GM18520 (cell line): ENCODE measurements at regions not wholly inside any gene's neighbourhood (a gene's known extent, or its start where the extent isn't known, plus 50 kb on each side); places are given as distances from the start of the nearest gene placed in this dataset.
"Not testable (repeated sequence)": the region's sequence is repeated elsewhere in the genome, so short reads cannot be mapped to it uniquely, and the experiment has no call there.

ENCODE experiments used
- ATAC-seq: cut with Tn5 transposase; IDR thresholded peaks from one replicate; pipeline ENCODE4 v1.9.1; 2021; ENCODE audit not compliant: unreplicated experiment

DNA sequence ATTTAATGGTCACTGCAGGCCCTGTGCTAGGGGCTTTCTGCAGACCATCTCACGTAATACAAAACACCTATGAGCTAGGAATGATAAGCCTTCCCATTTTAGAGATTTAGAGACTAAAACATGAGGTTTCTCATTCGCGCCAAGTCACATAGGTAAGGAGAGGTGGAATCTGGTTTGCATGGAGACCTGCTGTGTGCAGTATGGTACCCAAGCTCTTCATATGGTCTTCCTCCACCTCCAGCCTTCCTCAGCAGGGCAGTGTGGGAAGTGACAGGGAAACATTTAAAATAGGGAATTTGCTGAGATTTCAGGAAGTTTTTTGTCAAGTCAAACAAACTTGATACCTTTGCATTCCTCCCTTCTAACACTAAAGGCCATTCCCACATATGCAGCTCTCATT, 337.6 kb downstream of the IL20RB start:
- no peak for ATAC-seq

DNA sequence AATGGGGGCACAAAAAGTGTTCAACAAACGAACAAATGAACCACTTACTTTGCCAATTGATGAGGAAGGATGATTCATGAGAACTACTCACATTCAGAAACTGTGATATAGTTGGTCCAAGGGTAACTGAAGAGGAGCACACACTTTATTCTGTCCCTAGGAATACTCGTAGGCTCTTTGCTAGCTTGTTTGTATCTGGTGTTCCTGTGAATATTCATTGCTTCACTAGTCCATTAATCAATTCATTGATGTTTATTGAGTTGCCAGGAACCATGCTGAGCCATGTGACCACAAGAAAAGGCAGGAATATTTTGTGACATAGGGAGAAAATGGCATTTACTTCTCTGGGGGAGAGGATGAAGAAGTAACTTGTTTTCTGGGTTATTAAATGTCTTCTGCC, 338.3 kb downstream of the IL20RB start:
- no peak for ATAC-seq

DNA sequence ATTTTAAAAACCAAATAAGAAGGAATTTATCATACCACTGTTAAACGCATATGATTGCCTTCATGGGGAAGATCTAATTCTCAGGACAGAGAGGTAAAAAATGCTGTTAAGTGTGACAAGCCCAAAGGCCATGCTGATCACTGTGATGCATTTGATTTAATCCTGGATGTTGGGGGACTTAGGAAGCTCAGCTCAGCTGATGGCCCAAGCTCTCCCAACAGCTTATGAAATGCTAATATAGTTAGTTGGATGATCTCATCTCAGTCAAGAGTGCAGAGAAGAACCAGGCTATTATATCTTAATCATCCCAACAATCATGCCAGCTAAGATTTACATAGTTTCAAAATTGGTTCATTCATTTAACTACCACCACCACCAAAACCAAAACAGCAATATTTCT, 340.0 kb downstream of the IL20RB start:
- no peak for ATAC-seq

DNA sequence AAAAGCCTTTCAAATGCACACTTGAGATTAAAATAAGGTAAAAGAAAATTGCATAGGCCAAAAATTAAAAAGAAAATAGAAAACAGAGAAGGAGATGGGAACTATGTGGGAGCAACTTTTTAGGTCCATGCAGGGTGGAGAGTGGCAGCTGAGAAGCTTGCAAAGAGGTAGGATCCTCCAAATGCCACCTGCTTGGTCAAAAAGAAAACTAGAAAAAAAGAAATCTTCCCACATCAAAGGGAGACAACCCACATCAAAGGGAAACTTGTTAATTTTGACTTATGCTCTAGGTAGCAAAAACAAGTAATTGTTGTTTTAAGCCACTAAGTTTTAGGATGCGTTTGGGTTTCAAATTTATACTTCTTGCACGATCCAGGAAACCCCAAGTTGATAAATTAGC, 342.9 kb downstream of the IL20RB start:
- no peak for ATAC-seq

DNA sequence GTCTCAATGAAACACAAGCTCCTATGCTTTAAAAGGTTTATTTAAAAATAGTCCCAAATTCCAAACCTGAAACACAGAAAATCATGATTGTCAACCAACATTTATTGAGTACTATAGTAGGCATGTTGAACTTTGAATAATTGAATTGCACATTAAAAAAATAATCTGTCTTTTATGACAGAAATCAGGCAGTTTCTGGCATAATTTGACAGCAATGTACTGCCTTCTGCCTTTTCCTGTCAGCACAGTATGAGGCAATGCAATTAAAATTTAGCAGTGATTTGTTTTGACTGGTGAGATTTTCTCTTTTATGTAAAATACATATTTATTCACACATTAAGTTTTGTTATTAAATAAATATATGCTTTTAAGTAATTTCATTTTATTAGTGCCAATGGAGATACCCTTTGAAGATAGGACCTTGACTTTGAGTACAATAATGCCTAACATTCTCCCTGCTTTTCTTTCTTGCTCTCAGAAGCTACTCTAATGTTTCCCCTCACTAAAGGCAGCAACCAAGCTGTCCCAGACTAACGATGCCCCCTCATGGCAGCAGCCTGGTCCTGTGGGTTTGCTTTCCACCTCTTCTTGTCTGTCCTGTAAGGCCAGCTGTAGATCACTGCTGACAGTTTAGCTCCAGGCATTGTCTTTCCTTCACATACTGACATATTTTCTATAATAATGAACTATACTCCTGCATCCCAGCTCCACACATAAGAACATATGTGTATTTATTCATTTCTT, 346.7 kb downstream of the IL20RB start:
- ATAC-seq, result no peak

DNA sequence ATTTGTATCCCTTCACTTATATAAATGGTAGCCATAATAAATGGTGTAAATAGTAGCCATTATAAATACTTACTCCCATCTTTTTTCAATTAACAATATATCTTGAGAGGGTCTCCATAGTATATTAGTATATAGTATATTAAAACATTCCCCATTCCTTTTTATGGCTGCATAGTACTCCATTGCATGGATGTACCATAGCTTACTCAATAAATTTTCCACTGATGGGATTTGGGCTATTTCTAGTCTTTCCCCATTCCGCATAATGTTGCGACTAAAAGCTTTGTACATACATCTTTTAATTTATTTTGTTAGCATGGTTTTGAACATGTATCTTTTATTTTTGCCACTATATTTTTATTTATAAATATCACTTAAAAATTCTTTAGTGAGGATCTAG, 366.3 kb downstream of the IL20RB start:
- no peak for ATAC-seq

DNA sequence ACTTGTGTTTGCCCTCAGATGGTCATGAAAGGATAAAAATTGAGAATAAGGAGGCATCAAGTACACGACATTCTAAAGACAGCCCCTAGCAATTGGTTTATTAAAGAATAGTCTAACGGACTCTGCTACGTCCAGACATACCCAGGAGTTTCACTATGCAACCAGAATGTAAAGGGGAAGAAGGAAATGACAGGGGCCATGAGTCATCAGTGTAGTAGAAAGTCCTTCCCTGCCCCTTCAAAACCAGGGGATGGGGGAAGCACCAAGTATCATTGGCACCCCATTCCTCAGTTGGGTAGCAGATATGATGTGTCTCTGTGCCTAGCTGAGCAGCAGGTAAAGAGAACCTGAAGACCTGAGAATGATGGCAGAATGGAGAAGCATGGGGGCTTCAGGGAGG, 367.4 kb downstream of the IL20RB start:
- ATAC-seq, result no peak

DNA sequence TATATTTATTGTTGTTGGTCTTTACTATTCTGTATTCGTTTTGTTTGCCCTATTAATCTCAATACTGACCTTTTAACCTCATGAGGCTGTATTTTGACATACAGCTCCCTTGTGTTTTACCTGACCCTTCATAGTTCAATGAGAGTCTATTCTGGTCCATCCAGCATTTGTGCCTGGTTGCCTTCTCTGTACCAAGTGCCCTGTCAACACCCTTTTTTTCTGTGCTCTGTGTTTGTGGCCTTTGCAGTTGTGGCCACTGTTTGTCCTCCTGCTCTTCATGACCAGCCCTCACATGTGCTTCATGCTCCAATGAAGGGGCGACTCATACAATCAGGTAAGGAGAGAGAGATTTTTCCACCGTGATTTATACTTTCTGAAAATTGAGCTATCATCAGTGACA, 368.2 kb downstream of the IL20RB start:
- no peak for ATAC-seq

DNA sequence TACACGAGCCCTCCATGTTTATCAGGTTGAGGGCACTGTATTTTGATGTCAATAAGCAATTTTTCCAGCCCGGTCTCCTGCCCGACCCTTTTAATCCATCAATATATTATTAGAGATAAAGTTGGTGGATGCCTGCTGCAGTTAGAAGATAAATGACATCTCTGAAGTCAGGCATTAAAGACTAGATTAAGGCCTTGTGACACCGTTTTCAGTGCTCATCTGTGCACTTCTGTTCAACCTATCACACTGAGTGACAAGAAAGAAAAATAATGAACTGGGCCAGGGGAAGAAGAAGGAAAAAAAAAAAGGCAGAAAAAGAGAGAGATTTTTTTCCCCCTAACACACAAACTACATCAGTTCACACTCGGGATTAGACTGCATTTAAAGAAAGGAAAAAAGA, 371.8 kb downstream of the IL20RB start:
- ATAC-seq, result no peak

DNA sequence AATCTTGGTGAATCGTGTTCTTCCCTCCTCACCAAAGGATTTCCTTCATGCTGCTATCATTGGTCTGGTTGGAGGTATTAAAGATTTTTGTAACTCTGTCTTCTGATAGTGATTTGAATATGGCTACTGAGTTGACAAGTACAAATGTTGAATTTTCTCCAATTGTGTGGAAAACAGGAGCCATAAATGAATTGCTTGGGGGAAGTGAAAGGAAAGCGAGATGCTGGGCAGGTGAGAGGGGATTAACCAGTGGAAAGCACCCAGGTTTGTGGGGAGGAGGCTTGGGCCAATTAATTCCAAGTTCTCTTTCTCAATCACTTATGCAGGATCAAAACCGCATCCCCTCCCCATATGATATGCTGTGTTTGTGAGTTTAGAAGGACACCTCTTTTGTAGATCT, 372.5 kb downstream of the IL20RB start:
- ATAC-seq, result no peak

DNA sequence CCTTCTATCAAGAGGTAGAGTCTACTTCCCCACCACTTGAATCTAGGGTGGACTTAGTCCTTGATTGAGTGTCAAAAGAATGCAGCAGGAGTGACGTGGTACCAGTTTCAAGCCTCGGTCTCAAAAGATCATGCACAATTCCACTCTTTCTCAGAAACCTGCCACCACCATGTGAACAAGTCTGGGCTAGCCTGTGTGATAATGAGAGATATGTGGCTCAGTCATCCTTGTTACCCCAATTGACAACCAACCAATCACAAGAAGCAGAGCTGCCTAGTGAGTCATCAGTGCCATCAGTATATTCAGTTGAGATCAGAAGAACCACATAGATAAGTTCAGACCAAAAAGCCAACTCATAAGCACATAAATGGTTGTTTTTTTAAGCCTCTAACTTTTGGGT, 374.5 kb downstream of the IL20RB start:
- ATAC-seq, result peak; percentile 47

DNA sequence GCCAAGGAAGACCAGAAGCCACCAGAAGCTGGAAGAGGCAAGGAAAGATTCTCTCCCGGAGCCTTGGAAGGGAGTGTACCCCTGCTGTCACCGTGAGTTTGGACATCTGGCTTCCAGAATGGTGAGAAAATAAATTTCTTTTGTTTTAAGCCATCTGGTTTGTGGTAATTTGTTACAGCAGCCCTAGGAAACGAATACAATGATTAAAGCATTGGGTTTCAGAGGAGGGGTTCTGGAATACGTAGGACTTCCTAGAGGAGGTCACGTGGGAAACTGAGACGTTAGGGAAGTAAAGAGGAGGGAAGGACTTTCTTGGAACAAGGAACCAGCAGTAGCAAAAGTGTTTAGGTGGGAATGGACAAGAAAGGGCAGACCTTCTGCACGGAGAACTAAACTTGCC, 377.7 kb downstream of the IL20RB start:
- no peak for ATAC-seq

DNA sequence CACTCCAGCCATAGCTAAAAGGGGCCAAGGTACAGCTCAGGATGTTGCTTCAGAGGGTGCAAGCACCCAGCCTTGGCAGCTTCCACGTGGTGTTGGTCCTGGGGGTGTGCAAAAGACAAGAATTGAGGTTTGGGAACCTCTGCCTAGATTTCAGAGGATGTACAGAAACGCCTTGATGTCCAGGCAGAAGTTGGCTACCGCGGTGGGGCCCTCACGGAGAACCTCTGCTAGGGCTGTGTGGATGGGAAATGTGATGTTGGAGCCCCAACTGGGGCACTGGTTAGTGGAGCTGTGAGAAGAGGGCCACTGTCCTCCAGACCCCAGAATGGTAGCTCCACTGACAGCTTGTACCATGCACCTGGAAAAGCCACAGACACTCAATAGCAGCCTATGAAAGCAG, 380.6 kb downstream of the IL20RB start:
- ATAC-seq, result not testable (repeated sequence)

DNA sequence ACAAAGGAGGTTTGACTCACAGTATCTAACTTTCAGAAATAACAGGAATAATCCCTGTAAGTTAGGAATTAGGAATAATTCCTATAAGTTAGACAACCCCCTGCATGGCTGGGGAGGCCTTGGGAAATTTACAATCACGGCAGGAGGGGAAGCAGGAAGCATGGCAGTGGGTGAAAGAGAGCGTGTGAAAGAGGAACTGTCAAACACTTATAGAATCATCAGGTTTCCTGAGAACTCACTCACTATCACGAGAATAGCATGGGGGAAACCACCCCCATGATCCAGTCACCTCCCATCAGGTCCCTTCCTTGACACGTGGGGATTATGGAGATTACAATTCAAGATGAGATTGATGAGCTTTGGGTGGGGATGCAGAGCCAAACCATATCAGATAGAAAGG, 385.5 kb downstream of the IL20RB start:
- no peak for ATAC-seq

DNA sequence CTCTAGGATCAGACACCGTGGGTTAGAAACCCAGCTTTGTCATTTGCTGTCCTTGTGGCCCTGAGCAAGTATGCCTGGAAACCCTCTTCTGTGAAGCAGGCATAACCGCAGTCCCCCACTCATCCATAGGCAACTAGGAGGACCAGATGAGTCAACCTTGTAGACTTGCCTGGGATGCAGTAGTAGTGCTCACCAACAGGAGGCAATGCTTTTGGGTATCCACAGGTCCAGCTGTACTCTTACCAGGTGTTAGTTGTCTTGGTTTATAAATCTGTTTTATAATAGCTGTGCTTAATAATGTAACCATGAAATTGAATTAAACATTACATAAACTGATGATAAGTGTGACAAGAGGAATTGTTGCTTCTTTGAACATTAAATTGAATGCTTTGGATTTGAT, 389.3 kb downstream of the IL20RB start:
- no peak for ATAC-seq

DNA sequence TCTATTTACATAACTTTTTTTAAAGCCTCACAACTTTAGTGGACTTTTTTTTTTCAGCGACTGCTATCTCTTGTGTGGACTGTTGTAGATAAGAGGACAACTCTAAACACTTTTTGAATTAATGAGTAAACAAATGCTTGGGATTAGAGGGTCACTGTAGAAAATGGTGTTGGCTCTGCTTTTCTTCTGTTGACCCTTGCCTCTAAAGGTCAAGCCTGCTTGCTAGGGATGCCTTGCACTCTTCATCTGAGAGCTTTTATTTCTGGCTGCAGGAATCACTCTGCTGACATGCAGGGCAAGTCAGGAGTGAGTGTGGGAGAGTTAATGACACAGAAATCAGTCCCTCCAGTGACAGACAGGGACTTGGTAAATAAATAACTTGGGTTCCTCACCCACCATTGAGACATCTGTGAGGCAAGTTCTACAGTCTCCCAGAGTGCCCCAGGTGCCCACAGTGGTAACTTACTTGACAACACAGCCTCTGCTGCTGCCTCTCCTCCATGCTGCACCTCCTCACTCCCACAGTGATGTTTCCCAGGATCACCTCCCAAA, 390.1 kb downstream of the IL20RB start:
- no peak for ATAC-seq

DNA sequence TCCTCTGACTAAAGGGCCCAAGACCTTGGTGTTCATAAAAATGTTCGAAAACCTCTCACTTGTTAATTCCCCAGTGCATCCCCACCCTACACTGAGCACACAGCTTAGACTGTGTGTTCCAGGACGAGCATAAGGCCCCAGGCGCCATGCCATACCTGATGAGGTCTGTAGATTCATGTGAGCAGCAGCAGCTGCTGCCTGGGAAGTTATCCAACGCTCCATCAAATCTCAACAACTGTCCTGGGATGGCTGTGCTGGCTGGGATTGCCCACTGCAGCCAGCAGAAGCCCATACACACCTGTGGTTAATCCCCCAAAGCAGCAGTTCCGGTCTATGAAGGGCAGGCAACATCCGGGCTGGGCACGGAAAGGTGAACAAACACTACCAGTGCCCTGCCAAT, 391.2 kb downstream of the IL20RB start:
- ATAC-seq, result no peak

DNA sequence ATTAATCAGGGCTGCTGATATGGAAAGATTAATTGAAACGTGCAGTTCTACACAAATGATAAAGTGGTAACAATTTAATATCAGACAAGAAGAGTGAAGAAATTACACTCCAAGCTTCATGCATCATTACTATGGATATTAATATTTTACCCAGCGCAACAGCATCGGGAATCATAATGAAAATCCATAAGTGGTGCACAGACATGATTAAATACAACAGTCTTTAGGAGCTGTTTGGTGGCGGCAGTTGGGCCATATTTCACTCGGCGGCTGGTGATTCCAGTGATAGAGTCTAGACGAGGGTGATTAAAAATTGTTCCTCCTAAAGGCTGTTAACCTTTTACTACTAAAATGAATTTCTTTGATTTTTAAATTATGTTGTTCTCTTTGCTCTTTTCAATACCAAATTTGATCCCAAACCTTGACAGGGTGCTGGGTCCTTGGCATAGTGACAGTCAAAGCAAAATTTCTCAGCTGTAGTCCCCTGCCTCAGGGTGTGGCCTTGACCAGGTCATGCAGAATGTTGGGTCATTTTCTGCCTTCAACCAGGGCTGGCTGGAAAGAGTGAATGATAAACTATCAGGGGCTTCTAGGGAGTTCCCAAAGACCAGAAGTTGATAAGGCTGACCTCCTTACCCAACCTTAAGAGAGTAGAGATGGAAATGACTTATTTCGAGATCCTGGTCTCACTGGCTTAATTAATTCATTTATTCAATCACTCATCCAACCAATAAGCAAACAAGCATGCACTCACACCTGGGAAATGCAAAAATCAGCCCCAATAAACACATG, 392.0 kb downstream of the IL20RB start:
- no peak for ATAC-seq

DNA sequence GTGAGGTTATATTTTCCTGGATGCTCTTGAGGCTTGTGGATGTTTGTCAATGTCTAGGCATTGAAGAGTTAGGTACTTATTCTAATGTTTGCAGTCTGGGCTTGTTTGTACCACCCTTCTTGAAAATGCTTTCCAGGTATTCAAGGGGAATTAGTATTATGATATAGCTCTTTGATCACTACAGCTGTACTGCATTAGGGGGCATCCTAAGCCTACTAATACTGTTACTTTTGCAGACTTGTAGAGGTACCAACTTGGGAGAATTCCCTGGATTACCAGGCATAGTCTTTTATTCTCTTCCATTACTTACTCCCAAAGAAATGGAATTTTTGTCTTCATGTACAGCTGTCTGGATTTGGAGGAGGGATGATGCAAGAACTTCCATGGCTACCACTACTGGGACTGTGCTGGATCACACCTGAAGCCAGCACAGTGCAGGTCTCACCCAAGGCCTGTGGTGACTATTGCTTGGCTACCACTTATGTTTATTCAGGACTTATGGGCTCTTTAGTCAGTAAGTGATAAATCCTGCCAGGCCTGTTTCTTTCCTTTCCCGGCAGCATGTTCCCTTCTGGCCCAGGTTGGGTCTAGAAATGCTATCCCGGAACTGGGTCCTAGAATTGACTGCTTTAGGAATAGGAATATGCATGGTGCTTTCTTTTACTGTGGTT, 402.9 kb downstream of the IL20RB start:
- no peak for ATAC-seq

DNA sequence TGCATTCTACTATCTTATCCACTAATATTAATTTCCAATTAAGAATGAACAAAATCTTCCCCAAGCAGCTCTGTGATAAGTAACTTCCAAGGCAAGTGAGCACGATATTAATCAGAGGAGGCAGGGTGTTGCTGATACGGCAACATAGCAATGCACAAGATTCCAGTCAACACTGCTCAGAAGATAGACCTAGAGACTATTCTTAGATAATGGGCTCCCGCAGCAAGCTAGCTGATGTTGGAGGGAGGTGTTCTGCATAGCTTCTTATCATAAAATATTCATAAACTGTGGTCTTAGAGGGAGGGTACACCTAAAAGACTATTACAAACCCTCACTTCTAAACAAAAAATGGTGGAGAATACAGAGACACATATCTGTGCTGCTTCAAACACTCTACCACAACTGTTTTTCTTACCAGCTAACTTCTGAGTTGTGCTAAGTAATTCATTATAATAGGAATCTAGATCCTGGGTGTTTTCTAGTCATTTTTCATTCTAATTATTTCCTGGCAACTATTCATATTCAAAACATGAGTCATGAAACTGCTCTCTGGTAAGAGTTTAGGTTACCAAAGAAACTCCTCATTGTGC, 382.0 kb upstream of the SOX14 start:
- no peak for ATAC-seq

DNA sequence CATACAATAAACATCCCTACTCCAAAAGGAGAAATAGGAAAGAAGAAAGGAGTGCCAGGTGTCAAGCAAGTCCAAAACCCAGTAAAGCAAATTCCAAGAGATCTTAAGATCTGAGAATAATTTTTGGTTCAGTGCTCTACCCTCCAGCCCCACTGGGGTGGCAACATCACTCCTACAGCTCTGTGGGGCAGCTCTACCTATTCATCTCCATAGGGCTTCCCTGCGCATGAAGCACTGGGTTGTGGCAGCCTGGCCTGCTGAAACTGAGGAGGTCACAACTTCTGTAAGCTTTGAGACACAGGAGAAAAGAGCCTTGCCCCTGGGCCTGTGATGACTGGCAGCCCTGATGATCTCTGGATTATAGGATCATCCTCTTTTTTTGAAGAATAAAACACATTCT, 378.2 kb upstream of the SOX14 start:
- no peak for ATAC-seq
